GM18517 (cell line): ENCODE measurements at regions not wholly inside any gene's neighbourhood (a gene's known extent, or its start where the extent isn't known, plus 50 kb on each side); places are given as distances from the start of the nearest gene placed in this dataset.
"Not testable (repeated sequence)": the region's sequence is repeated elsewhere in the genome, so short reads cannot be mapped to it uniquely, and the experiment has no call there.

Experiments used
- ATAC-seq: cut with Tn5 transposase; IDR thresholded peaks from one replicate; pipeline ENCODE4 v1.9.1; 2021; ENCODE audit warnings: mild to moderate bottlenecking, moderate library complexity; ENCODE audit not compliant: unreplicated experiment

DNA sequence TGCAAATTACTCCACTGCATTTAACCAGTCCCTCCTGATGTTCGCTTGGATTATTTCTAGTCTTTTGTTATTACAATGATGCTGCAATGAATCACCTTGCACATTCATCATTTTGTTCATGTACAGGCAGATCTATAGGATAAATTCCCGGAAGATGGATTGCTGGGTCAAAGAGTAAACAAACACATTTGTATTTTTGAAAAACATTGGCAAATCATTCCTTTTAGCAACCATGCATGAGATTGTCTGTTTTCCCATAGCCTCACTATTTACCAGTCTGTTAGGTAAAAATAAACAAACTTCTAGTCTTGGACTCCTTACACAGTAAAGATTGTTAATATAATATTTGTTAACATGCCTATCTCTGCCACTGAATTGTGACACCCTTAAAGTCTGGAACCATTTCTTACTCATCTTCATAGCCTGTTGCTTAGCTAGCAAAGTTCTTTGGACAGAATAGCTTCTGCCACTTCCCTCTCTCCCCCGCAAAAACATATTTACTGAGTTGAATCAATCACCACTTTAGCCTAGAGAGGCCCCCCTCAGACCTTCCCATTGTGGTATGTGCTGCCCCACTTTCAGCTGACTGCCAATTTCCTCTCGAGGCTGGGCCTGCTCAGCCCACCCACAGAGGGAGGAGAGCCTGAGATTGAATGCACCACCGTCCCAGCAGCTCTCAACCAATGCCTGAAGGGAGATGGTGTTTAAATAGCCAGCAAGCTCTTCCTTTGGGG is 108.4 kb upstream of the ATXN3L start:
- no peak for ATAC-seq

GRCh38 chrX:13427441-13428052 is 107.7 kb upstream of the ATXN3L start:
- no peak for ATAC-seq

DNA sequence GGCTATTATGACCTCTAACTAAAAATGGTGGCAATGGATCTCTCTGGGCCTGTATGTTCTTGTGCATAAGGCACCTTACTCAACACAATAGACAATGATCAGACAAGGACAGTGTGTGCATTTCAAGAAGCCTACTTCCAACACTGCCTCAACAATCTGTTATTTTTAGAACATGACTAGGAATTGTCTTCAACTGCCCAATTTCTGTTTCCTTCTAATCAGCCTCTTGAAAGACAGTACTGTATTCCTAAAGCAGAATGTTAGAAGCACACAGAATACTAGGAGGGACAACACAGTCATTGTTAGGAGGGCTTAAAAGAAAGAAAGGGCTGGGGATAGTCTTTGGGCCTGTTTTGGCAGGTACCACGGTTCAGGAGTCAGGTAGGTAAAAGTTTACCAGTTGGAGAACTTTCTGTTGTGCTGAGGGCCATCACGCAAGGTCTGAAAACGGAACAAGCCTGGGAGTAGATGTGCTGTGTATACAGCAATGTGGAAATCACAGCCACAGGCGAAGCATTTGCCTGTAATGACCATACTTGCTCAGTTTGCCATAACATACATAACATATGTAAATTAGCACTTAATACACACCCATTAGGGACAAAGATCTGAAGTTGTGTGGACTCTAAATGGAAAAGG is 100.8 kb upstream of the ATXN3L start:
- ATAC-seq: no peak

DNA sequence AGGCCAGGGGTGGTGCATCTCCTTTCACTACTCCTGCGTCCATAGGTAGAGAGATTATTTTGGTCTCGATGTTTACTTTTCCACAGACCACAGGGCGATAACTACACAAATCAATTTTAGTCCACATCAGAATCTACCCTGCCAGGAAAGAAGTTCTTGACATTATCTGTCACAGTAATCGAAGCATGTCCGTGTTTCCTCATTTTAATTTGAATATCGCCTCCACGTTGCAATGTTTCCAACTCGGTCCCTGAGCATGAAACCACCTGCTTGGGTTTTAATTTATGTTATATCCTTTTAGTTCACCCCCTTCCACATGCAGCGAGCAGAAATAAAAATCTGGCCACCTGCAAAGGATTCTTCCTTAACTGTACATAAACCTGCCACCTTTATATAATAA is 100.1 kb upstream of the ATXN3L start:
- ATAC-seq: no peak

DNA sequence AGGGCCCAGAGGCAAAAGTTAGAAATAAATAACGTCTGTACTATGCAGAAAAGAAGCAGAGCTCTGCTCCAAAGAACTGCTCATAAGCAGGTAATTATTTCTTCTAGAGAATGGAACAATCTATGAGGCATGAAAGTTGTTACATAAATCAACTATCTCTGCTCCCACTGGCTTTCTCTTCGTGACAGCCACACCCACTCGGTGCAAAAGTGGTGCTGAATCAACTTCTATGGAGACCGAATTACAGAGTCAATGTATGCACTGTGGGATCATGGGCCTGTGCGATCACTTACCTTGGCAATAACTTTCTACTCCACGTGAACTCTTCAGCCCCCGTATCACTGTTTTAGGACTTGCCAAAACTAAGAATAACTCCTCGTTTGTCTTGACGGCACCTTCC is 99.4 kb upstream of the ATXN3L start:
- no peak for ATAC-seq

- ATAC-seq: no peak
These were observed 98.6 kb upstream of the ATXN3L start for GRCh38 chrX:13418126-13419097.

DNA sequence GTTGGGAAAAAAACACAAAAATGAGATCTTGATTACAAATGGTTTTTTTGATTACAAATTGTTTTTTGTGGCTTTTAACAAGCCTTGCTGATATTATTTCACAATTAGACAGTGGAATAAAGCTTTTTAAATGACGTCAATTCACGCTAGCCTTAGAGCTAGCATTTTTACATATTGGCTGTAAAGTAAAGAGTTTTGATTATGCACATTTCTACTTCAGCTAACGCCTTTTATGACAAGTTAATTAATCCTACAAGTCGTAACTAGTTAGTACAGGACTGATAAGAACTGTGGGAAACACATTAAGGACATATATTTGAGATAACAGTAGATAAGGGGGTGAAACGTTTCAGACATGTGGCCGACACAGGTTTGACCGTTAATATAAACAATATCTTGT is 95.7 kb upstream of the ATXN3L start:
- ATAC-seq: no peak

GRCh38 chrX:13414006-13414647 is 94.3 kb upstream of the ATXN3L start:
- ATAC-seq: no peak

GRCh38 chrX:13412208-13412600 is 92.4 kb upstream of the ATXN3L start:
- no peak for ATAC-seq

- ATAC-seq: no peak
These were observed 91.8 kb upstream of the ATXN3L start for GRCh38 chrX:13411496-13412207.

DNA sequence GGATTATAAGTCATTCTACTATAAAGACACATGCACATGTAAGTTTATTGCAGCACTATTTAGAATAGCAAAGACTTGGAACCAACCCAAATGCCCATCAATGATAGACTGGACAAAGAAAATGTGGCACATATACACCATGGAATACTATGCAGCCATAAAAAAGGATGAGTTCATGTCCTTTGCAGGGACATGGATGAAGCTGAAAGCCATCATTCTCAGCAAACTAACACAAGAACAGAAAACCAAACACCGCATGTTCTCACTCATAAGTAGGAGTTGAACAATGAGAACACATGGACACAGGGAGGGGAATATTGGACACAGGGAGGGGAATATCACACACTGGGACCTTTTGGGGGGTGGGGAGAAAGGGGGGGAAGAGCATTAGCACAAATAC is 88.7 kb upstream of the ATXN3L start:
- ATAC-seq: not testable (repeated sequence)

GRCh38 chrX:13404777-13405176 is 84.9 kb upstream of the ATXN3L start:
- not testable (repeated sequence) for ATAC-seq

GRCh38 chrX:13404364-13404763 is 84.5 kb upstream of the ATXN3L start:
- no peak for ATAC-seq

- ATAC-seq: no peak
These were observed 81.9 kb upstream of the ATXN3L start for GRCh38 chrX:13401724-13402123.

DNA sequence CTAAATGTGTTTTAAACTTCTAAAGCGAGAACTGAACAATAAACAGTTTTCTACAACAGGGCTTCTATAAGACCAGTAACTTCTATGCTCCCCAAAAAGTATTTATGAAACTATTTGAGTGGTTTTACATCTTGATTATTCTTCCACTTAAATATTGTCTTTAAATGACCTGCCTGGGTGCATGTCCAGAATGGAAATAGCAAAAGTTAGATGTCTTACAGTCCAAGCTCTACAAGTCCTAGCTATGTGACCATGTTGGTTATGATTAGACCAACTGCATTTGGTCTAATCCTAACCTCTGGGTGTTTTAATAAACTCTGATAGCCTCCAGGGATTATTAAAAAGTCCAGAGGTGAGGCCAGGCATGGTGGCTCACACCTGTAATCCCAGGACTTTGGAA is 79.0 kb upstream of the ATXN3L start:
- ATAC-seq: no peak

DNA sequence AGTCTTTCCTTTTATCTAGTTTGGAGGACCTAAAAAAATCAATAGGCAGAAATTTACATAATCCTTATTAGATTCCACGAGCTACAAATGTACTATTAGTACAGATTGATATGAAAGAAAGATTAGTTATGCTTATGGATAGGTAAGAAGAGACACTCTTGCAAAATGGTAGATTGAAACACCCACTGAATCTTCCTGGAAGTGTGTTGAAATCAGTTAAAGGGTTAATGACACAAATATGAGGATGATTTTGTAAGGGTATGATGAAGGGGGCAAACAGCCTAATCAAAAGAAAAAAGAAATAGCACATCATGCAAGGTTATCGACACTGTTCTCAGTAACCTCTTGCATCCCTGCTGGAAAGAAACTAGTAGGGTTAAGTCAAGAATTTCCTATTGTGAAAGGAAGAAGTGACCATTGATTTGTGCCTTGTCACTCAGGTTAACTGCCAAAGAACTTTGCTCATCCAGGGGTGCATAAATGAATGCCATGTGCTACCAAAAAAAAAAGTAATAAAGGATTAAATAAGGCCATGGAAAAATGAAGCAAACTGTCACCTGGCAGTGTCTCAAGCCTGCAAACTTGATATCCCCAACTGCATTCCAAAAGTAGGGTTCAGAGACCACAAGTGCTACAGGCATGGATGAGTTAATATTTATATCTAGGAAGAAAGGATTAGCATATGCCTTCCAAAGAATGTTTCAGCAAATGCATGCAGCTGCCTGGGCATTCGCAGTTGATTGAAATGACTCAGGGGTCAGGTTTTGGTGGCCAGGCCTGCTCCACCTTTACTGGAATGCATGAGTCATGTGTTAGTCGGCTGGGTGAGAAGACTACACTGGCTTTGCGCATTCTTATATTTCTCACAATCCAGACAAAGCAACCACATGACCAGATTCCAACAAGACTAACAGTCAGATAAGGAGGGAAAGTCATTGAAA is 78.3 kb upstream of the ATXN3L start:
- ATAC-seq: no peak

DNA sequence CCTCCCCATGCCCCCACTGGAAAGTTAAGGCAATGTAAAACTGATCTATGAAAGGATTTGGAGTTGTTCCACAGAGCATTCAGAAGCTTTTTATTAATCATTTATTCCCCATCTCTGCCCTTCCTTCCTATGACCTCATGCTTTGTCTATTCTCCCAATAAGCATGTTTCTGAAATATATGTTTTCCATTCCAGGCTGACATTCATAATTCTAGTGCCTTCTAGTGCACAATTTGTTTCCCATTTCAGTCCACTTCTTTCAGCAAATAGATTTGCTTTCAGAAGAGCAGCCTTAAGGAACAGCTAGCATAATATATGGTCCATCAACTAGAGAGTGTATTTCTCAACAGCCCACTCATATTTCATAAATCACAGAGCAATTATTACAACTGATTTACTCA is 77.1 kb upstream of the ATXN3L start:
- no peak for ATAC-seq

DNA sequence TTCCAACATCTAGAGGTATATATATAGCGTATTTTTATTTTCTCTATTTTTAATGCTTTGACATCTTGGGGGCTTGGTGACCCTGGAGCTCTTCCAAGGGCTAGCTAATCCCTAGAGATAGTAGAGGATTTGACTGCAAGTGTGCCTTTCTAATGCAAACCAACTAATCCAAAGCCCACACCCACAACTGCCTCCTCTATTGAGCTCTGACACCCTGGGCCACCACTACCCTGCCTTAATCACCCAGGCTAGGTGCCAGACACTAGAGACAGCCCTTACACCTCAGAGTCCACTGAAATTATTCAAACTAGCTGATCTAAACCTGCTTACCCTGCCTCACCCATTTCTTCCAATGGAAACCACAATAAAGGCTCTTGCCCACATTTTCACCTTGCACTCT is 69.6 kb upstream of the ATXN3L start:
- ATAC-seq: no peak
